DMS153 treated with DMSO at 0.1 percent for 48 hours (cell line): ENCODE measurements at regions not wholly inside any gene's neighbourhood (a gene's known extent, or its start where the extent isn't known, plus 50 kb on each side); places are given as distances from the start of the nearest gene placed in this dataset.
"Not testable (repeated sequence)": the region's sequence is repeated elsewhere in the genome, so short reads cannot be mapped to it uniquely, and the experiment has no call there.

Source experiments
- DNase-seq: peaks from one replicate; lab custom pipeline; 2025; ENCODE audit not compliant: unreplicated experiment; lab: John Stamatoyannopoulos, UW

DNA sequence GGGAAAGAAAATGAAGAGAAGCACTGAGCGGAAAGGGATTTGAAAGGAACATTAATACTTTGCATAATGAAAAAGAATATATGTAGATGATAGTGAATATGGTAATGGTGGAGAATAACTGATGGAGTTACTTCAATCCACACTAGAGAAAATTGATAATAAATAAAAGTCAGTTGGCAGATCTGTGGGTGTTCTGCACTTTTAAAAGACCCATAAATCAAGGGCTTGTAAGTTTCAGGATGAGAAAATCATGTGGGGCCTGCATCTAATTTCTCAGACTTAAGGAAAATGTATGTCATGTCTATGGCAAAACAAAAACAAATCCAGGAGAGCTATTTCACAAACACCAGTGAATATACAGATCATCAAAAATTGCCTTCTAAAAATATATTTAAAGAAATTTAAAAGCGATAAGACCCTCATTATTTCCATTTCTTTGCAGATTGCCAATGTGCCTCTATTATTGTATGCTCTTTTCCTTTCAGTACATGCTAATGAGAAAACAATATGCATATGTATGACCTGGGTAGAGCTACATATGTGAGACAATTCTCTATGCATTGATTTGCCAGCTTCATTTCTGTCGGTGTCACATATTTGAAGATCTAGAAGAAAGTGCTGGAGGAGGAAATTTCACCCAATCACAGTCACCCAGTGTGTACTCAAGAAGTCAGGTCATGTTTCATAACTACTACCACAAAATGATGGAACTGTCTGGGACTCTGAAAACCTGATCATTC is 269.9 kb upstream of the PDZRN3 start:
- no peak for DNase-seq

GRCh38 chr3:73893089-73893488 is 268.3 kb upstream of the PDZRN3 start:
- no peak for DNase-seq

DNA sequence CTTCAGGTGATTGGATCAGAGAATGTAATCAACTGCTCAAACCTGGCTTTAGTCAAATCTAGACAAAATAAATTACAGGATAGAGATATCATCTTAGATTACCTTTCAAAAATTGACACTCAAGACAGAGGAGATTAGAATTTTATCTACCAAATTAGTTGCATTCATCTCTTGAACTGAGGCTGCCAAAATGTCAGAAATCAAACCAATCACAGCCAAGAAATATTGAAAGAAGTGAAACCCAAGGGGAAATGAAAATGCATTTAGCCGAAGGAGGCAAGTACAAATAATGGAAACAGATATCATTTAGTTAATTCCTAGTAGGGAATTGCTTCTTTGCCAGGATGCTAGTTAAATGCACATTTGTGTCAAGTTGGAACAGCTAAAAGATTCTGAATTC is 261.1 kb upstream of the PDZRN3 start:
- no peak for DNase-seq

GRCh38 chr3:73884361-73884760 is 259.6 kb upstream of the PDZRN3 start:
- no peak for DNase-seq

DNA sequence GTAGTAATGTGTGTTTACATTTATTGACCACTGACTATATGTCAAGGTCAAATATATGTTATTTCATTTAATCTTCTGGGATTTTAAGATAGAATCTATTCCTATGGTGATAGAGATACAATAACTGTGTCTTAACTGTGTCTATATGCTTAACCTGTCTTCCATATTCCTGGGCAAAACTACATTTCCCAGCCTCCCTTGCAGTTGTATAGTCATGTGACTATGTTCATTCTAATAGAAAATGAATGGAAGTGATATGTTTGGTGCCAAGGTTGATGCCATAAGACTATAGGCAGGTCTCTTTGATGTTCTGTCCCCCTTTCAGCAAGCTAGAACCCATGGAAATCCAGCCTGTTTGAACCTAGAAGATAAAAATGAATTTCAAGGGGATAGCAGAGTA is 258.8 kb upstream of the PDZRN3 start:
- DNase-seq, result no peak

DNA sequence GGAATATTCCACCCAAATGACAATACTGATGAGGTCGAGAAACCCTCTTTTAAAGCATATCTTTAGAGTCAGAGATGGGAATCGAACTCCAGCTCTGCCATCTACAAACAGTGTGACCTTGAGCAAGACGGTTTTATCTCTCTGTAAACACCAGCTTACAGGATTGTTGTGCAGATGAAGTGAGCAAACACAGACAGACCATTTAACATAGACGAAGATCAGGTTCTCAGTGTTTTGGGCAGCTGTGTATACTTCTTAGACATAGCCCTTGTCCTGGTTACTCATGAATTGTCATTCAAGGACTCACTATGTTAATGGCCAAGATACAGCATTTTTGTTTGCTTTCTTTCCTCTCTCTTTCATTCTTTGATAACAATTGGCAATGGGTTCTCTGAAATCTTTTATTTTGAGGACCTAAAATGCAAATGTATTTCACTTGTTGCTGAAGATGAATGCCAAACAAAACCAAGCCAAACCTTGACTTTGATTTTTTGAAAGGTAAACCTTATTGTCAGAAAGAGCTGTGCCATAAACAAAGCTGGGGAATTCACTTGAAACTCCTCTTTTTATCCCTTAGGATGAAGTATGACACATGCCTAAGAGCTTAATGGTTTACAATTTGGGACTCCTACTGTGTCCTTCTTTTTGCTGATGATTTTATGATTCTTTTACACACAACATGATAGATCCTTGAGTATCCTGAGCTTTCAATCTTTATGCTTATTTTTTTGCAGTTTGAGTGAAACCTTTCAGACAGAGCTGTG is 250.0 kb upstream of the PDZRN3 start:
- peak; percentile 18 for DNase-seq

DNA sequence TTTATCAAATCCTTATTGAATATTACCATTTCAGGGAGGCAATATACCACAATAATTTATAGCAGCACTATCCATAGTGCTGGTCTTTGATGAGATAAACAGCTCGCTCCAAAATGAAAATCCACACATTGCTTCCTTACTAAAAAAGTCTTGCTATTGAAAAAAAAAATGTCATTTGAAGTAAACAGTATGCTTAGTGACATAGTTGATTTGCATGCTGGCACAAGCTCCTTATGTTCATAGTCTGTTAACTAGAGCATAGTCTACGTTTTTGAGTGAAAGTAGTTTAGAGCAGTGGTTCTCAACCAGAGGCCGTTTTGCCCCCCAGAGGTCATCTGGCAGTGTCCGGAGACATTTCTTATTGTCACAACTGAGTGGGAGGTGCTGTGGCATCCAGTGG is 249.4 kb upstream of the PDZRN3 start:
- no peak for DNase-seq

GRCh38 chr3:73868688-73869315 is 244.1 kb upstream of the PDZRN3 start:
- DNase-seq, result peak; percentile 6

- no peak for DNase-seq
Observed at GRCh38 chr3:73867524-73867923, 242.8 kb upstream of the PDZRN3 start.

GRCh38 chr3:73866846-73867245 is 242.1 kb upstream of the PDZRN3 start:
- DNase-seq, result no peak

DNA sequence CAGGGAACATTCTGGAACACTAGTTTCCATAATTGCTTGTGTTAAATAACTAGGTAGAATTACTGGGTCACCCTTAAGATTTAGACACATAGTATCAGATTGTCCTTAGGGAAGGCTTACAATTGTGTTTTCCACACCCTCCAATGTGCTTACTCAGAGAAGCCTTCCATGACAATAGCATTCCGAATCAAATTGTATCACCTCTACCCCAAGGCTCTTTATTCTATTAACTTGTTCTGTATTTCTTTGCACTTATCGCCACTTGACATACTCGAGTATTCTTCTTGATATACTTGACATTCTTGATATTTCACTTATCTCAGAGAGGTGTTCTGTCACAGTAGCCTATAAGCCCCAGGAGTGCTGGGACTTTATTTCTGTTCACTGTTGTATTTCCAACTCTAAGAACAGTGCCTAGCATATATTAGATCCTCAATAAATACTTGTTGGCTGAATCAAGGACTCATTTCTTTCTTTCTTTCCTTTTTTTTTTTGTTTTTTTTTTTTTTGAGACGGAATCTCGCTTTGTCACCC is 238.9 kb upstream of the PDZRN3 start:
- no peak for DNase-seq

DNA sequence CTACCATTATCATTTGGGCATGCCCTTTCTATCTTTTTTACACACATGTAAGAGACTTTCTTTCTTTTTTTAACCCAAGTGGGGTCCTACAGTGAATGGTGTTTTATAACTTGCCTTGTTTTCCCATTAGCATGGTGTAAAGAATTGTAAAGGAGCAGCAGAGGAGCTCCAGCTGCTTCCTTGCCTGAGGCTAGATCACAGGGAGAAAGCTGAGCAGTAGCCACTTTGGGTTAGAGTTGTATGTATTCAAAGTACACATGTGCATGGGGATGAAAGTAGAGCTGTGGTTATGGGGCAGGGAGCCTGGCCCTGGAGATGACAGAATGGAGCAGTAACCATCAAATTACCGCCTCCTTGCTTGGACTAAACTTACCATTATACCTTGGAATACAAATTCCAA is 231.1 kb upstream of the PDZRN3 start:
- no peak for DNase-seq

DNA sequence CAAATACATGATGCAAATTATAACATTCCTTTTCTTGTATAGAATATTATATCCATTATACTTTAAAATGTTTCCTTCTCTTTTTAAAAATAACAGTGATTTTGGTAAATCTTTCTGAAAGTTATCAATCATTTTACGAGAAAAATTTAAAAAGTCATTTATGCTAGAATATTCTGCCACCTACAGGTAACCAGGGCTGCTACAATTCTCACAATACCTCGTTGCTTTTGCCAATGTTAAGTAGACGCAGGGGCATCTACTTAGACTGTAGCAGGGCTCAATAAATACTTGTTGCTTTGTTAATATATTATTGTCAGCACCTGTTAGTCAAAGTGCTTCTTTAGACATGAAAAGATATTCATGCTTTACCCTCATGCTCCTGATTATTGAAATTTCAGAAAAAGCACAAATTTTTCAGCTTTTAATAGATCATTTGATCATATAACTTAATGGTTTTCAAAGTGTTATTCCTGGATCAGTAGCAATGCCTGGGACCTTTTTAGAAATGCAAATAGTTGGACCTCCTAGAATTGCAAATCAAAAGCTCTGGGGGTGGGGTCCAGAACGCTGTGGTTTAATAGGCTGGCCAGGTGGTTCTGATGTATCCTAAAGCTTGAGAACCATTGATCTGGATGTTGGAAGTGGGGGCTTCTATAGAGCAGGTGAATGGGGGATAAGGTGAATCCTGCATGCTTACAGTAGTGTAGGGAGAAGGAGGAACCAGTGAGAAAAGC is 223.6 kb upstream of the PDZRN3 start:
- peak; percentile 1 for DNase-seq

DNA sequence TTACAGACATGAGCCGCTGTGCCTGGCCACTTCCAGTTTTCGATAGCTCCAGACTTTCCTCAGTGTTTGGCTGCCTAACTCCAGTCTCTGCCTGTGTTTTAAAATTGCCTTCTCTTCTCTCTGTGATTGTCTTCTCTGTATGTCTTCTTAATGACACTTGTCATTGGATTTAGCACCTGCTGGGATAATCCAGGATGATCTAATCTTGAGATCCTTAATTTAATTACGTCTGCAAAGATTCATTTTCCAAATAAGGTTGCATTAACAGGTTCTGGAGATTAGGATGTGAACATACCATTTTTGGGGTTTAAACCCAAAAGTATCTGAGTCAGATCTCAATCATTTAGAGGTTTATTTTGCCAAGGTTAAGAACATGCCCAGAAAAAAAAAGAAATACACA is 222.2 kb upstream of the PDZRN3 start:
- no peak for DNase-seq

- no peak for DNase-seq
Observed at GRCh38 chr3:73839032-73839431, 214.3 kb upstream of the PDZRN3 start.

GRCh38 chr3:73835945-73836344 is 211.2 kb upstream of the PDZRN3 start:
- DNase-seq, result no peak

DNA sequence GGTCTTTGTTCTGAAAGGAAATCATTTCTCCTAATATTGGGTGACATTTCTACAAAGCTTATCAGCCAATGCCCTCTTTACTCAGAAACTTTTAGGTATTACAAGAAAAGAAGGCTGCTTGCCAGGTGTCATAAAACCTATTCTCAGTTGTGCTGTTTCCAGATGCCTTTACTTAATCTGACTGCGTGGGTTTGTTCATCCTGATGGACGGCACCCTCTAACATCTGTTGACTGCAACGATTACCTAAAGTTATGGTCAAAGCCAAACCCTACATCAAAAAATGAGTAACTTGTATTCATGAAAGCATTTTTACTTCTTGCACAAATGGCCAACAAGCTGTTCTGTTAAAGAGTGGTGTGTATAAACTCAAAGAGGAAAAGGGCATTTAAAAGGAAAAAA is 207.7 kb upstream of the PDZRN3 start:
- DNase-seq, result no peak

DNA sequence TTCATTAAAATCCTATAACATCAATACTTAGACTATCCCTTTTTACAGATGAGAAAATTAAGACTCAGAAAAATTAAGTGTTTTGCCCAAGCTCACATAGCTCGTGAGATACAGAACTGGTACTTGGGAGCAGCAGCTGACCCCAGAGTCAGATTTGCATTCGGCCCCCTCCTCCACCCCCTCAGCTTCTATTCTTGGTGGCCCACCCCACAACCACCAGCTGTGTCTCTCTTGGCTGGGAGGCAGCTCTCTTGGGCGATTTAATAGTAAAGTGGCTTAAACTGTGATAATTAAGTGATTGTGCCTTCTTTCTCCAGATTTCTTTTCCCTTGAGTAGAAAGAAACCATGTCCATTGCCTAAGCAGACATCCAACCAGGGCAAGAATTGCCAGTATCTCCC is 203.6 kb upstream of the PDZRN3 start:
- no peak for DNase-seq

- no peak for DNase-seq
Observed at GRCh38 chr3:73827725-73828211, 203.0 kb upstream of the PDZRN3 start.

DNA sequence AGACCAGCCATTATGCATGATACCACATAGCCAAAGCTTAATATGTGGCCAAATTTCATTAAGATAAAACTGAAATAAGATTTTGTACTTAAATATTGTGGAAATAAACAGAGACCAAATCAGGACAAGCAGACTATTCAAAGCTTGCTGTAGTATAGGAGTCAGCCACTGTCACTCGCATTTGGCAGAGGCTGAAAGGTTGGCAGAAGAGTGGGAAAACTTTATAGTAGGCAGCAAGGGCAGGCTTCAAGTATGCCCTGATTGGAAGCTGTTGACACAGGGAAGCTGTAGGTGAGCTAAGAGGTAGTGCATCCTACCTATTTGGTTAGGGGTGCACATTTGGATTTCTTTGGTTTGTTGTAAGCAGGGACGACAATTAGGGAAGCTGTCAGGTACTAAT is 202.5 kb upstream of the PDZRN3 start:
- DNase-seq, result no peak

GRCh38 chr3:73820896-73821295 is 196.2 kb upstream of the PDZRN3 start:
- DNase-seq, result not testable (repeated sequence)
